AG09309 (cell line): ENCODE measurements at regions not wholly inside any gene's neighbourhood (a gene's known extent, or its start where the extent isn't known, plus 50 kb on each side); places are given as distances from the start of the nearest gene placed in this dataset.

Experiments
- DNase-seq: peaks from one replicate; pipeline ENCODE4 v3.0.0-alpha.2; 2010; ENCODE audit warnings: low read depth
- H3K4me3 ChIP-seq: 2 replicates; pipeline ENCODE4 v1.5.1; 2011; ENCODE audit warnings: mild to moderate bottlenecking, low read depth, low read length, moderate library complexity; ENCODE audit not compliant: control insufficient read depth
- TF ChIP-seq, protein P1 (sequence below): IDR thresholded peaks from 2 replicates; pipeline ENCODE4 v1.5.1; 2011; ENCODE audit warnings: mild to moderate bottlenecking, low read depth, low read length, inconsistent platforms; ENCODE audit not compliant: insufficient read depth, control insufficient read depth; ENCODE audit errors: missing control alignments

DNA sequence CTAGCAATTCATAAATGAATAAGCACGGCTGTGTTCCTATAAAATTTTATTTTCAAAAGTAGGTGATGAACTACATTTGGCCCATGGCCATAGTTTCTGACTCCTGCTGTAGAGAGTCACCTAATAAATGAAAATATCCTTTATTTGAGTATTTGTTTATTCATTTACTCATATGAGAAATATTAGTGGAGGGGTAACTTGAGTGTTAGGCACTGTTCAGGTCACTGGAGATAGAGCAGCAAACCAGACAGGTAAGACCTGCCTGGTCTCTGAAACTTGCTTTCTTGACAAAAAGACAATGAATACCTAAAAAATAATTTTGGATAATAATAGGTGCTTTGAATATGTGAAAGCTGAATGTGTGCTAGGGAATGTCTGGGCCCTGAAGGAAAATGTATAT is 68.8 kb downstream of the YIPF5 start:
- no peak overlapping the region for H3K4me3 ChIP-seq
- TF ChIP-seq, protein P1, sequence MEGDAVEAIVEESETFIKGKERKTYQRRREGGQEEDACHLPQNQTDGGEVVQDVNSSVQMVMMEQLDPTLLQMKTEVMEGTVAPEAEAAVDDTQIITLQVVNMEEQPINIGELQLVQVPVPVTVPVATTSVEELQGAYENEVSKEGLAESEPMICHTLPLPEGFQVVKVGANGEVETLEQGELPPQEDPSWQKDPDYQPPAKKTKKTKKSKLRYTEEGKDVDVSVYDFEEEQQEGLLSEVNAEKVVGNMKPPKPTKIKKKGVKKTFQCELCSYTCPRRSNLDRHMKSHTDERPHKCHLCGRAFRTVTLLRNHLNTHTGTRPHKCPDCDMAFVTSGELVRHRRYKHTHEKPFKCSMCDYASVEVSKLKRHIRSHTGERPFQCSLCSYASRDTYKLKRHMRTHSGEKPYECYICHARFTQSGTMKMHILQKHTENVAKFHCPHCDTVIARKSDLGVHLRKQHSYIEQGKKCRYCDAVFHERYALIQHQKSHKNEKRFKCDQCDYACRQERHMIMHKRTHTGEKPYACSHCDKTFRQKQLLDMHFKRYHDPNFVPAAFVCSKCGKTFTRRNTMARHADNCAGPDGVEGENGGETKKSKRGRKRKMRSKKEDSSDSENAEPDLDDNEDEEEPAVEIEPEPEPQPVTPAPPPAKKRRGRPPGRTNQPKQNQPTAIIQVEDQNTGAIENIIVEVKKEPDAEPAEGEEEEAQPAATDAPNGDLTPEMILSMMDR = no peak
- no peak for DNase-seq

- H3K4me3 ChIP-seq = no peak overlapping the region
- no peak for DNase-seq
- TF ChIP-seq, protein P1 = no peak
Measured at GRCh38 chr5:144102361-144102760, 68.1 kb downstream of the YIPF5 start.

DNA sequence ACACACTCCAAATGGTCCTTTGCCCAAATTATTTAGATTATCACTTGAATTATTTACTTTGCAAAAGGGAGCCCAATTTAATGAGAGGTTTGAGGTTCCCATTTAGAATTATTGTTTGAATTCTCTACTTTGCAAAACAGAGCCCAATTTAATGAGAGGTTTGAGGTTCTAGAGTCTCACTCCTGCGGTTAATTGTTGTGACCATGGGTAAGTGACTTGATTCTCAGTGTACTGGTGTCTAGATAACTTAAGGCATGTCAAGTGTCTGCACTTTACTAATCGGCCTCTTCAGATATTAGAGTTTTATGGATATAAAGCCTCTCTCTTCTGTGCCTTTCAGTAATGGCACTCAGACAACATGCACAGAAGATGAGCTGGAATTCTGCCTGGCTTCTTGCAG is 67.5 kb downstream of the YIPF5 start:
- DNase-seq = no peak
- TF ChIP-seq, protein P1 = no peak
- no peak overlapping the region for H3K4me3 ChIP-seq

GRCh38 chr5:144103611-144104485 is 66.6 kb downstream of the YIPF5 start:
- TF ChIP-seq, protein P1 = no peak
- no peak for DNase-seq
- H3K4me3 ChIP-seq = no peak overlapping the region

- no peak overlapping the region for H3K4me3 ChIP-seq
- TF ChIP-seq, protein P1 = no peak
- no peak for DNase-seq
Measured at GRCh38 chr5:144105371-144105770, 65.1 kb downstream of the YIPF5 start.

GRCh38 chr5:144108131-144108530 is 62.3 kb downstream of the YIPF5 start:
- no peak overlapping the region for H3K4me3 ChIP-seq
- no peak for DNase-seq
- TF ChIP-seq, protein P1 = no peak
